ENCODE measurements at regions not wholly inside any gene's neighbourhood (a gene's known extent, or its start where the extent isn't known, plus 50 kb on each side); places are given as distances from the start of the nearest gene placed in this dataset.

DNA sequence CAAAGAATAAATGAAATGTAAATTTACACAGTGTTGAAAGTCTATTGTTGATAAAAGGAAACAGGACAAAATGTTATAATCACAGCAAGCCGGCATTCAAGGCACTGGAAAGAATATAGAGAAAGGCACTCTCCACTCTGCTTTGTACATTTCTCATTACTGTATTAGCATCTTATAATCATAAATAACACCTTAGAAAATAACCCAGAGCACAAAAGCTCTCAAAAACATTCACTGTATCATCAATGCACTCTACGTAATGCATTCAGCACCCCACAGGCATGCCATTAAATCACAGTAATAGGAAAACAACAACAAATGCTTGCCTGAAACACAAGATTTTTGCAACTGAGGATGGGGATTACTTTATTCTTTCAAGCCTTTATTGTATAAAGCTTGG, 75.3 kb upstream of the TRPC3 start:
- TF ChIP-seq PPARA (CRISPR knock-in tag; IDR thresholded peaks at IDR 0.05; ENCODE audit: borderline replicate concordance) (no peak), TOX (CRISPR knock-in tag; IDR thresholded peaks at IDR 0.05; ENCODE audit: borderline replicate concordance) (no peak), GLIS3 (CRISPR knock-in tag; IDR thresholded peaks at IDR 0.05) (no peak), OSR1 (CRISPR knock-in tag; IDR thresholded peaks at IDR 0.05) (no peak), ZC3H10 (CRISPR knock-in tag; IDR thresholded peaks at IDR 0.05) (no peak)
- TF ChIP-seq, protein P1, sequence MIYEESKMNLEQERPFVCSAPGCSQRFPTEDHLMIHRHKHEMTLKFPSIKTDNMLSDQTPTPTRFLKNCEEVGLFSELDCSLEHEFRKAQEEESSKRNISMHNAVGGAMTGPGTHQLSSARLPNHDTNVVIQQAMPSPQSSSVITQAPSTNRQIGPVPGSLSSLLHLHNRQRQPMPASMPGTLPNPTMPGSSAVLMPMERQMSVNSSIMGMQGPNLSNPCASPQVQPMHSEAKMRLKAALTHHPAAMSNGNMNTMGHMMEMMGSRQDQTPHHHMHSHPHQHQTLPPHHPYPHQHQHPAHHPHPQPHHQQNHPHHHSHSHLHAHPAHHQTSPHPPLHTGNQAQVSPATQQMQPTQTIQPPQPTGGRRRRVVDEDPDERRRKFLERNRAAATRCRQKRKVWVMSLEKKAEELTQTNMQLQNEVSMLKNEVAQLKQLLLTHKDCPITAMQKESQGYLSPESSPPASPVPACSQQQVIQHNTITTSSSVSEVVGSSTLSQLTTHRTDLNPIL (CRISPR knock-in tag; IDR thresholded peaks at IDR 0.05; ENCODE audit: low read depth), result no peak
- TF ChIP-seq, protein P2, sequence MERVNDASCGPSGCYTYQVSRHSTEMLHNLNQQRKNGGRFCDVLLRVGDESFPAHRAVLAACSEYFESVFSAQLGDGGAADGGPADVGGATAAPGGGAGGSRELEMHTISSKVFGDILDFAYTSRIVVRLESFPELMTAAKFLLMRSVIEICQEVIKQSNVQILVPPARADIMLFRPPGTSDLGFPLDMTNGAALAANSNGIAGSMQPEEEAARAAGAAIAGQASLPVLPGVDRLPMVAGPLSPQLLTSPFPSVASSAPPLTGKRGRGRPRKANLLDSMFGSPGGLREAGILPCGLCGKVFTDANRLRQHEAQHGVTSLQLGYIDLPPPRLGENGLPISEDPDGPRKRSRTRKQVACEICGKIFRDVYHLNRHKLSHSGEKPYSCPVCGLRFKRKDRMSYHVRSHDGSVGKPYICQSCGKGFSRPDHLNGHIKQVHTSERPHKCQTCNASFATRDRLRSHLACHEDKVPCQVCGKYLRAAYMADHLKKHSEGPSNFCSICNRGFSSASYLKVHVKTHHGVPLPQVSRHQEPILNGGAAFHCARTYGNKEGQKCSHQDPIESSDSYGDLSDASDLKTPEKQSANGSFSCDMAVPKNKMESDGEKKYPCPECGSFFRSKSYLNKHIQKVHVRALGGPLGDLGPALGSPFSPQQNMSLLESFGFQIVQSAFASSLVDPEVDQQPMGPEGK (CRISPR knock-in tag; IDR thresholded peaks at IDR 0.05; ENCODE audit: borderline replicate concordance), result no peak
- TF ChIP-seq, protein P3, sequence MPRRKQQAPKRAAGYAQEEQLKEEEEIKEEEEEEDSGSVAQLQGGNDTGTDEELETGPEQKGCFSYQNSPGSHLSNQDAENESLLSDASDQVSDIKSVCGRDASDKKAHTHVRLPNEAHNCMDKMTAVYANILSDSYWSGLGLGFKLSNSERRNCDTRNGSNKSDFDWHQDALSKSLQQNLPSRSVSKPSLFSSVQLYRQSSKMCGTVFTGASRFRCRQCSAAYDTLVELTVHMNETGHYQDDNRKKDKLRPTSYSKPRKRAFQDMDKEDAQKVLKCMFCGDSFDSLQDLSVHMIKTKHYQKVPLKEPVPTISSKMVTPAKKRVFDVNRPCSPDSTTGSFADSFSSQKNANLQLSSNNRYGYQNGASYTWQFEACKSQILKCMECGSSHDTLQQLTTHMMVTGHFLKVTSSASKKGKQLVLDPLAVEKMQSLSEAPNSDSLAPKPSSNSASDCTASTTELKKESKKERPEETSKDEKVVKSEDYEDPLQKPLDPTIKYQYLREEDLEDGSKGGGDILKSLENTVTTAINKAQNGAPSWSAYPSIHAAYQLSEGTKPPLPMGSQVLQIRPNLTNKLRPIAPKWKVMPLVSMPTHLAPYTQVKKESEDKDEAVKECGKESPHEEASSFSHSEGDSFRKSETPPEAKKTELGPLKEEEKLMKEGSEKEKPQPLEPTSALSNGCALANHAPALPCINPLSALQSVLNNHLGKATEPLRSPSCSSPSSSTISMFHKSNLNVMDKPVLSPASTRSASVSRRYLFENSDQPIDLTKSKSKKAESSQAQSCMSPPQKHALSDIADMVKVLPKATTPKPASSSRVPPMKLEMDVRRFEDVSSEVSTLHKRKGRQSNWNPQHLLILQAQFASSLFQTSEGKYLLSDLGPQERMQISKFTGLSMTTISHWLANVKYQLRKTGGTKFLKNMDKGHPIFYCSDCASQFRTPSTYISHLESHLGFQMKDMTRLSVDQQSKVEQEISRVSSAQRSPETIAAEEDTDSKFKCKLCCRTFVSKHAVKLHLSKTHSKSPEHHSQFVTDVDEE (CRISPR knock-in tag; IDR thresholded peaks at IDR 0.05), result no peak
- ATAC-seq, result no peak

DNA sequence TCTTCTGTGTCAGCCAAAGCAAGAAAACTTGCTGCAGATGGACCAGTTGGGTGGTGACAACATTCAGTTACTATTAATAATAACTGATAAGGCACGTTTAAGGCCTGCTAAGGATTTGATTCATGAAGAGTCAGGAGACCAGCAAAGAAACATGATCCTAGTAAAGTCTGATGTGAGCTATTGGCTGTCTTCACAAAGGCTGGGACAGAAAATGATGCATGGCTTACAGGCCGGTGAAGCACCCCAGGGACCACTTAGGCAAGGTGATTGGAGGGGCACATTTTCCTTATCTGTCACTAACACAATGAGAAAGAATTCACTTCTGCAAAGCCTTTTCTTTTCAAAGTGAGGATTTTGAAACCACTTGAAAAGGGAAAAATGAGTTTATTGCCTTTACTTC, 65.4 kb upstream of the TRPC3 start:
- no peak for ATAC-seq
- TF ChIP-seq ZNF8 (CRISPR knock-in tag; IDR thresholded peaks at IDR 0.05) (no peak), ZNF70 (CRISPR knock-in tag; IDR thresholded peaks at IDR 0.05) (no peak), ESRRG (CRISPR knock-in tag; IDR thresholded peaks at IDR 0.05) (no peak), GLIS3 (CRISPR knock-in tag; IDR thresholded peaks at IDR 0.05) (no peak), PPARA (CRISPR knock-in tag; IDR thresholded peaks at IDR 0.05; ENCODE audit: borderline replicate concordance) (no peak), RARB (CRISPR knock-in tag; IDR thresholded peaks at IDR 0.05) (no peak)
- TF ChIP-seq, protein P2 (CRISPR knock-in tag; IDR thresholded peaks at IDR 0.05; ENCODE audit: borderline replicate concordance), result no peak
- TF ChIP-seq, protein P1 (CRISPR knock-in tag; IDR thresholded peaks at IDR 0.05; ENCODE audit: low read depth), result no peak

DNA sequence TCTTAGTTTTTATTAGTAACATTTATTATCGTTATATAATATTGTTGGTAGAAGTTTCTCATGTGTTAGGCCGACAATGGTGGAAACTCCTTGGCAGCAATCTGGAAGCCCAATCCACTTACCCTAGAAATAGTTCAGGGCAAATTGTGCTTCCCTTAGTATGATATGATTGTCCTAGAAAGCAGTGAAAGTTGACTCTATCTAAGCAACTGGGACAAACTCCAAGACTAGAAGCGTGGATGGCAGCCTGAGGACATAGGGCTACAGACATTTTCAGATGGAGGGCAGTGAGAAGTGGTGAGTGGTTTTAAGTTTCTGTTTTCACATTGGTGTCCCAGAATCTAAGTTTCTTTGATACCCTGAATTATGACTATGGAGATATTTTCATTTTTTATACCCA, 63.3 kb upstream of the TRPC3 start:
- ATAC-seq, result no peak
- TF ChIP-seq ZC3H10 (CRISPR knock-in tag; IDR thresholded peaks at IDR 0.05), result no peak
- TF ChIP-seq, protein P1 (CRISPR knock-in tag; IDR thresholded peaks at IDR 0.05; ENCODE audit: low read depth), result no peak
- no peak for TF ChIP-seq ISL1 (CRISPR knock-in tag; IDR thresholded peaks at IDR 0.05)
- TF ChIP-seq SNAI2 (CRISPR knock-in tag; IDR thresholded peaks at IDR 0.05), result no peak
- TF ChIP-seq ESRRG (CRISPR knock-in tag; IDR thresholded peaks at IDR 0.05), result no peak
- TF ChIP-seq TOX (CRISPR knock-in tag; IDR thresholded peaks at IDR 0.05; ENCODE audit: borderline replicate concordance), result no peak
- TF ChIP-seq BACH2 (CRISPR knock-in tag; IDR thresholded peaks at IDR 0.05; ENCODE audit: borderline replicate concordance), result no peak
- TF ChIP-seq ZNF565 (CRISPR knock-in tag; conservative IDR thresholded peaks at IDR 0.05; ENCODE audit: low read depth), result no peak
- TF ChIP-seq, protein P3 (CRISPR knock-in tag; IDR thresholded peaks at IDR 0.05), result no peak
- TF ChIP-seq ZFP3 (CRISPR knock-in tag; IDR thresholded peaks at IDR 0.05), result no peak
- no peak for TF ChIP-seq CSDC2 (CRISPR knock-in tag; IDR thresholded peaks at IDR 0.05)
- no peak for TF ChIP-seq ZNF70 (CRISPR knock-in tag; IDR thresholded peaks at IDR 0.05)
- no peak for TF ChIP-seq ZFP30 (CRISPR knock-in tag; IDR thresholded peaks at IDR 0.05)
- TF ChIP-seq ZNF8 (CRISPR knock-in tag; IDR thresholded peaks at IDR 0.05), result no peak
- TF ChIP-seq TCF4 (CRISPR knock-in tag; IDR thresholded peaks at IDR 0.05; ENCODE audit: borderline replicate concordance), result no peak
- no peak for TF ChIP-seq PPARA (CRISPR knock-in tag; IDR thresholded peaks at IDR 0.05; ENCODE audit: borderline replicate concordance)
- no peak for TF ChIP-seq ARNTL (CRISPR knock-in tag; IDR thresholded peaks at IDR 0.05; ENCODE audit: borderline replicate concordance, low read depth)
- TF ChIP-seq, protein P2 (CRISPR knock-in tag; IDR thresholded peaks at IDR 0.05; ENCODE audit: borderline replicate concordance), result no peak
- no peak for TF ChIP-seq OSR1 (CRISPR knock-in tag; IDR thresholded peaks at IDR 0.05)
